Thyroid gland (tissue), 4 donors: ENCODE measurements at regions not wholly inside any gene's neighbourhood (a gene's known extent, or its start where the extent isn't known, plus 50 kb on each side); places are given as distances from the start of the nearest gene placed in this dataset.

Source experiments
- CTCF ChIP-seq, 6 experiments: fragments of 200-600 bp in 3 of 6; fragments of 450-650 bp in 3 of 6; sonication (generic) in 3 of 6; IDR thresholded peaks; one replicate each; pipeline ENCODE4 v1.5.1; 2016 to 2019; ENCODE audit warnings: antibody characterized with exemption in 6 of 6, mild to moderate bottlenecking in 2 of 6, inconsistent platforms in 1 of 6, moderate library complexity in 1 of 6
- POLR2A ChIP-seq, 2 donors: fragments of 450-650 bp; IDR thresholded peaks; one replicate each; pipeline ENCODE4 v1.6.1; 2017; ENCODE audit warnings: antibody characterized with exemption in 2 of 2, mild to moderate bottlenecking in 2 of 2, moderate library complexity in 1 of 2

GRCh38 chr5:160496334-160496733 lies 74.7 kb downstream of the PTTG1 start:
- no peak for TF ChIP-seq CTCF (IDR thresholded peaks at IDR 0.05)
- TF ChIP-seq POLR2A (IDR thresholded peaks at IDR 0.05): no peak
